ENCODE measurements at regions not wholly inside any gene's neighbourhood (a gene's known extent, or its start where the extent isn't known, plus 50 kb on each side); places are given as distances from the start of the nearest gene placed in this dataset.
A peak's percentile ranks its signal among the peaks of the same experiment; 100 is the strongest.

DNA sequence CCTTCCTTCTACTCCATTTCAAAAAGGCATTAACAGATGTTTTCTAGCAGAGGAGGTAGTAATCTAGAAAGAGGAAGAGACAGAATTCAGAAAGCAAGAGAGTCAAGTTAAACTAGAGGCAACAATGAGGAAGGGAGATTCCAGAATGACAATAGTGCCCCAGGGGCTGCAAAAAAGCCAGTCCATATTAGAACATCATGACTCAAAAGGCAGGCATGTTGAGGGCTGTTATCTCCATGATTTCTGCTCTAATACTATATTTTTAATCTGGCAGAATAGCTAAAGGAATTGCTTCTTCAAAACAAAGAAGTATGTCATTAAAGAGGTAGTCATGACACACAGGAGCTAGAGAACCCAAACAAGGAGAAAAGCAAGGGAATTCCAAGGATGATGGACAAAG is 599.6 kb downstream of the INHBA start (continued):
- TF ChIP-seq EGR1 (IDR thresholded peaks at IDR 0.05; ENCODE audit: borderline replicate concordance in 1 of 2, low read depth in 2 of 2, low read length in 2 of 2) (no peak), RFX5 (IDR thresholded peaks at IDR 0.05; ENCODE audit: low read depth, low read length) (no peak), IRF3 (IDR thresholded peaks at IDR 0.05) (no peak), YY1 (IDR thresholded peaks at IDR 0.05; ENCODE audit: low read depth, low read length) (no peak), YBX1 (IDR thresholded peaks at IDR 0.05) (no peak), RUNX3 (IDR thresholded peaks at IDR 0.05; ENCODE audit: low read length) (peak; percentile 37; the same call in 1 of the 2 replicates), BCL11A (IDR thresholded peaks at IDR 0.05; ENCODE audit: low read depth, low read length) (peak; percentile 39; the same call in 1 of the 2 replicates), MTA3 (IDR thresholded peaks at IDR 0.05; ENCODE audit: borderline replicate concordance, low read length) (no peak), ESRRA (IDR thresholded peaks at IDR 0.05; ENCODE audit: low read length) (no peak), KLF5 (IDR thresholded peaks at IDR 0.05; ENCODE audit: partially characterized antibody) (no peak), USF1 (IDR thresholded peaks at IDR 0.05; ENCODE audit: borderline replicate concordance, extremely low read length, insufficient read depth, low read depth, low read length) (no peak), DPF2 (IDR thresholded peaks at IDR 0.05) (peak; percentile 77)

- Histone ChIP-seq H3K79me2 (ENCODE audit: control insufficient read depth, insufficient read depth, low read length) (no peaks in the 10 kb centered on the region), H3K27me3 (replicated peaks in 1 of 2; ENCODE audit: control insufficient read depth in 2 of 2, insufficient read depth in 2 of 2, low read length in 1 of 2) (no peaks in the 10 kb centered on the region), H3K36me3 (ENCODE audit: control insufficient read depth in 2 of 2, insufficient read depth in 2 of 2, low read length in 1 of 2) (no peaks in the 10 kb centered on the region), H3K4me2 (ENCODE audit: control insufficient read depth, insufficient read depth) (no peak overlapping the region), H3K27ac (ENCODE audit: control insufficient read depth, insufficient read depth) (no peak overlapping the region), H4K20me1 (ENCODE audit: control insufficient read depth, insufficient read depth) (no peaks in the 10 kb centered on the region), H2AFZ (ENCODE audit: control insufficient read depth, low read depth, low read length) (no peak overlapping the region), H3K9ac (ENCODE audit: control insufficient read depth, insufficient read depth, low read length) (no peak overlapping the region), H3K4me3 (no peak overlapping the region), H3K9me3 (replicated peaks; ENCODE audit: control insufficient read depth, insufficient read depth, low read length) (no peaks in the 10 kb centered on the region), H3K4me1 (ENCODE audit: control insufficient read depth, insufficient read depth, low read length) (no peaks in the 10 kb centered on the region)
- FAIRE-seq (no peak), ATAC-seq (no peak), DNase-seq (ENCODE audit: low read depth, low spot score) (no peak)
- 33% methylated on average over 5 of the region's 5 CpGs for WGBS (ENCODE audit: insufficient coverage, insufficient replicate concordance, low lambda C conversion rate, missing lambda C conversion rate)
- ChIA-PET POLR2A (interaction anchor here (0.5 kb wide), 1 partner anchor 17 kb away, joined by 3 read pairs; no protein-coding TSS in a partner anchor), SMC1A (ENCODE audit: uncharacterized antibody, unreplicated experiment) (interaction anchor here (1.0 to 2.1 kb wide), 3 partner anchors 15 to 34 kb away, joined by 3 to 6 read pairs (median 5); no protein-coding TSS in a partner anchor), RAD21 (ENCODE audit: unreplicated experiment) (interaction anchor here (0.6 kb wide), 1 partner anchor 1129 kb away, joined by 3 read pairs; no protein-coding TSS in a partner anchor), CTCF (no interaction called here)
- BruUV-seq (replicated peaks) = no TSS peak
- in situ Hi-C loops (cut with MboI) = no loop called here
- intact Hi-C loops (cut with micrococcal nuclease; ENCODE audit: unreplicated experiment) = no loop called here
- TF ChIP-seq POLR2A (IDR thresholded peaks at IDR 0.05; ENCODE audit: low read depth, low read length) (no peak), HDAC2 (IDR thresholded peaks at IDR 0.05) (no peak), TAF1 (IDR thresholded peaks at IDR 0.05; ENCODE audit: borderline replicate concordance, low read depth, low read length) (no peak), YBX1 (IDR thresholded peaks at IDR 0.05) (no peak), SMC3 (IDR thresholded peaks at IDR 0.05; ENCODE audit: borderline replicate concordance, low read length) (no peak), ELK1 (IDR thresholded peaks at IDR 0.05; ENCODE audit: low read depth, low read length) (no peak), NFIC (IDR thresholded peaks at IDR 0.05; ENCODE audit: low read depth, low read length) (no peak), NFYB (IDR thresholded peaks at IDR 0.05; ENCODE audit: insufficient read depth, low read depth, low read length) (no peak)
- TF ChIP-seq, protein P1, sequence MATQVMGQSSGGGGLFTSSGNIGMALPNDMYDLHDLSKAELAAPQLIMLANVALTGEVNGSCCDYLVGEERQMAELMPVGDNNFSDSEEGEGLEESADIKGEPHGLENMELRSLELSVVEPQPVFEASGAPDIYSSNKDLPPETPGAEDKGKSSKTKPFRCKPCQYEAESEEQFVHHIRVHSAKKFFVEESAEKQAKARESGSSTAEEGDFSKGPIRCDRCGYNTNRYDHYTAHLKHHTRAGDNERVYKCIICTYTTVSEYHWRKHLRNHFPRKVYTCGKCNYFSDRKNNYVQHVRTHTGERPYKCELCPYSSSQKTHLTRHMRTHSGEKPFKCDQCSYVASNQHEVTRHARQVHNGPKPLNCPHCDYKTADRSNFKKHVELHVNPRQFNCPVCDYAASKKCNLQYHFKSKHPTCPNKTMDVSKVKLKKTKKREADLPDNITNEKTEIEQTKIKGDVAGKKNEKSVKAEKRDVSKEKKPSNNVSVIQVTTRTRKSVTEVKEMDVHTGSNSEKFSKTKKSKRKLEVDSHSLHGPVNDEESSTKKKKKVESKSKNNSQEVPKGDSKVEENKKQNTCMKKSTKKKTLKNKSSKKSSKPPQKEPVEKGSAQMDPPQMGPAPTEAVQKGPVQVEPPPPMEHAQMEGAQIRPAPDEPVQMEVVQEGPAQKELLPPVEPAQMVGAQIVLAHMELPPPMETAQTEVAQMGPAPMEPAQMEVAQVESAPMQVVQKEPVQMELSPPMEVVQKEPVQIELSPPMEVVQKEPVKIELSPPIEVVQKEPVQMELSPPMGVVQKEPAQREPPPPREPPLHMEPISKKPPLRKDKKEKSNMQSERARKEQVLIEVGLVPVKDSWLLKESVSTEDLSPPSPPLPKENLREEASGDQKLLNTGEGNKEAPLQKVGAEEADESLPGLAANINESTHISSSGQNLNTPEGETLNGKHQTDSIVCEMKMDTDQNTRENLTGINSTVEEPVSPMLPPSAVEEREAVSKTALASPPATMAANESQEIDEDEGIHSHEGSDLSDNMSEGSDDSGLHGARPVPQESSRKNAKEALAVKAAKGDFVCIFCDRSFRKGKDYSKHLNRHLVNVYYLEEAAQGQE (IDR thresholded peaks at IDR 0.05; ENCODE audit: low read depth, low read length) = no peak
These were observed 604.0 kb downstream of the INHBA start for GRCh38 chr7:41098846-41099245.

All from GM12878 (cell line).